Mesenchymal stem cell (in vitro differentiated cells and primary cell): ENCODE measurements at regions not wholly inside any gene's neighbourhood (a gene's known extent, or its start where the extent isn't known, plus 50 kb on each side); places are given as distances from the start of the nearest gene placed in this dataset.
"Not testable (repeated sequence)": the region's sequence is repeated elsewhere in the genome, so short reads cannot be mapped to it uniquely, and the experiment has no call there.

Experiments used
- DNase-seq: peaks from one replicate; pipeline ENCODE4 v3.0.0-alpha.2; 2013
- H2AFZ ChIP-seq: one replicate; pipeline ENCODE4 v1.6.1; 2013; ENCODE audit warnings: low read depth, mild to moderate bottlenecking, control low read depth, inconsistent platforms, low read length, moderate library complexity
- H2AK5ac ChIP-seq: 2 replicates; pipeline ENCODE4 v1.6.1; 2013; ENCODE audit warnings: low read length, moderate library complexity, mild to moderate bottlenecking, inconsistent platforms; ENCODE audit not compliant: severe bottlenecking
- H2BK120ac ChIP-seq: one replicate; pipeline ENCODE4 v1.6.1; 2013; ENCODE audit warnings: low read depth, mild to moderate bottlenecking, inconsistent platforms, low read length, moderate library complexity
- H2BK12ac ChIP-seq, 2 experiments: one replicate each; pipeline ENCODE4 v1.6.1; 2013; ENCODE audit warnings: inconsistent platforms in 2 of 2, low read length in 2 of 2, mild to moderate bottlenecking in 2 of 2, moderate library complexity in 2 of 2, control low read depth in 1 of 2
- H2BK15ac ChIP-seq: one replicate; pipeline ENCODE4 v1.6.1; 2013; ENCODE audit warnings: mild to moderate bottlenecking, low read depth, inconsistent platforms; ENCODE audit not compliant: poor library complexity, severe bottlenecking
- H2BK5ac ChIP-seq: 2 replicates; pipeline ENCODE4 v1.6.1; 2013; ENCODE audit warnings: low read depth, mild to moderate bottlenecking, low read length, control low read depth, inconsistent platforms; ENCODE audit not compliant: poor library complexity, severe bottlenecking
- H3K14ac ChIP-seq, 2 experiments: one replicate each; pipeline ENCODE4 v1.6.1; 2013; ENCODE audit warnings: inconsistent platforms in 2 of 2, low read length in 2 of 2, control low read depth in 1 of 2, mild to moderate bottlenecking in 1 of 2, moderate library complexity in 1 of 2
- H3K18ac ChIP-seq, 2 experiments: one replicate each; pipeline ENCODE4 v1.6.1; 2013; ENCODE audit warnings: inconsistent platforms in 2 of 2, low read length in 2 of 2, control low read depth in 1 of 2, low read depth in 1 of 2, mild to moderate bottlenecking in 1 of 2
- H3K23ac ChIP-seq, 2 experiments: one replicate each; pipeline ENCODE4 v1.6.1; 2013; ENCODE audit warnings: inconsistent platforms in 2 of 2, low read length in 2 of 2, mild to moderate bottlenecking in 2 of 2, moderate library complexity in 2 of 2, control low read depth in 1 of 2
- H3K27ac ChIP-seq: 2 replicates; pipeline ENCODE4 v1.5.1; 2013; ENCODE audit warnings: mild to moderate bottlenecking, moderate library complexity, low read length, control low read depth, inconsistent platforms; ENCODE audit not compliant: poor library complexity, severe bottlenecking
- H3K27me3 ChIP-seq, 2 experiments: 2 replicates each; pipeline versions ENCODE4 v1.6.1 to v1.7.0; 2013; ENCODE audit warnings: low read length in 2 of 2, mild to moderate bottlenecking in 2 of 2, moderate library complexity in 2 of 2, control low read depth in 1 of 2, inconsistent platforms in 1 of 2; ENCODE audit not compliant: control insufficient read depth in 1 of 2, insufficient read depth in 1 of 2
- H3K36me3 ChIP-seq, 2 experiments: 2 replicates each; pipeline versions ENCODE4 v1.6.1 to v1.7.0; 2013; ENCODE audit warnings: low read length in 2 of 2, control low read depth in 1 of 2, inconsistent platforms in 1 of 2, low read depth in 1 of 2, mild to moderate bottlenecking in 1 of 2; ENCODE audit not compliant: insufficient read depth in 2 of 2, control insufficient read depth in 1 of 2
- H3K4ac ChIP-seq, 2 experiments: one replicate each; pipeline ENCODE4 v1.6.1; 2013; ENCODE audit warnings: inconsistent platforms in 2 of 2, low read length in 2 of 2, mild to moderate bottlenecking in 2 of 2, moderate library complexity in 2 of 2, control low read depth in 1 of 2, low read depth in 1 of 2
- H3K4me1 ChIP-seq: 2 replicates; pipeline ENCODE4 v1.6.1; 2013; ENCODE audit warnings: low read depth, low read length, control low read depth; ENCODE audit not compliant: control insufficient read depth, insufficient read depth
- H3K4me2 ChIP-seq: 2 replicates; pipeline ENCODE4 v1.6.1; 2013; ENCODE audit warnings: low read length, mild to moderate bottlenecking, inconsistent platforms; ENCODE audit not compliant: poor library complexity, severe bottlenecking
- H3K4me3 ChIP-seq, 2 experiments: 2 replicates each; pipeline versions ENCODE4 v1.5.1 to v1.7.0; 2013; ENCODE audit warnings: low read length in 2 of 2, mild to moderate bottlenecking in 2 of 2, control low read depth in 1 of 2, low read depth in 1 of 2; ENCODE audit not compliant: insufficient read depth in 1 of 2
- H3K79me1 ChIP-seq: replicated peaks from 2 replicates; pipeline ENCODE4 v1.6.1; 2013; ENCODE audit warnings: mild to moderate bottlenecking, control low read depth, low read length, inconsistent platforms; ENCODE audit not compliant: poor library complexity, severe bottlenecking
- H3K9ac ChIP-seq: 2 replicates; pipeline ENCODE4 v1.7.0; 2013; ENCODE audit warnings: mild to moderate bottlenecking, low read length, moderate library complexity
- H3K9me3 ChIP-seq: 2 replicates; pipeline ENCODE4 v1.7.0; 2013; ENCODE audit warnings: mild to moderate bottlenecking, low read length; ENCODE audit not compliant: control insufficient read depth
- H4K8ac ChIP-seq: one replicate; pipeline ENCODE4 v1.6.1; 2013; ENCODE audit warnings: inconsistent platforms, mild to moderate bottlenecking, low read length, moderate library complexity
- H4K91ac ChIP-seq: one replicate; pipeline ENCODE4 v1.6.1; 2013; ENCODE audit warnings: mild to moderate bottlenecking, low read length, inconsistent platforms
- WGBS: methylation state at CpG from one replicate; pipeline ENCODE4 v1.1.7; 2013; ENCODE audit warnings: mixed read lengths; 5-methylcytosine and 5-hydroxymethylcytosine counted together

DNA sequence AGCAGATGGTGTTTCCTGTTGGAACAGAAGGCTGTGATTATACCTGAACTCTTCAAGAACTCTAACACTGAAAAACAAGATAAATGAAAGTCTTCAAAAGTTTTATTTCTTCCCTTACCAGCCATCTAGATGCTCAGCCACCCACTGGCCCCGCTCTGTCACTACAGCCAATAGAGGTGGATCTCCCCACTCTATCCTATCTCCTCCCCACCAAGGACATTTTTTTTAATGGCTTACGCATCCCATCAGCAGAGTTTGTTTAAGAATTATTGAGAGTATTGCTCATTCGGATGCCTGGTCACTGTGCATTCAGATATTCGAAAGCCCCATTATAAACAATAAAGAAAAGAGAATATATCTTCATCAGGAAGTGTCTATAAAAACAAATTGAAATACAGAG, 159.4 kb downstream of the RASEF start:
- H3K18ac ChIP-seq, result no peak overlapping the region
- no peak overlapping the region for H2AK5ac ChIP-seq
- H3K4me2 ChIP-seq, result no peak overlapping the region
- 80% methylated on average over 1 of the region's 4 CpGs for WGBS
- no peak overlapping the region for H3K4ac ChIP-seq
- no peak overlapping the region for H2BK5ac ChIP-seq
- no peak overlapping the region for H3K27ac ChIP-seq
- H3K79me1 ChIP-seq, result no peaks in the 10 kb centered on the region
- no peak overlapping the region for H3K23ac ChIP-seq
- H3K4me3 ChIP-seq, result no peak overlapping the region
- H3K4me1 ChIP-seq, result no peaks in the 10 kb centered on the region
- H4K8ac ChIP-seq, result no peak overlapping the region
- H2BK120ac ChIP-seq, result no peak overlapping the region
- no peak overlapping the region for H2BK12ac ChIP-seq
- no peaks in the 10 kb centered on the region for H3K9me3 ChIP-seq
- H3K9ac ChIP-seq, result no peak overlapping the region
- no peak overlapping the region for H3K14ac ChIP-seq
- DNase-seq, result peak; percentile 84
- H2AFZ ChIP-seq, result no peak overlapping the region
- no peak overlapping the region for H2BK15ac ChIP-seq
- no peaks in the 10 kb centered on the region for H3K36me3 ChIP-seq
- peaks cover 0 to 12% of the 10 kb centered on the region in 2 experiments for H3K27me3 ChIP-seq
- H4K91ac ChIP-seq, result no peak overlapping the region

GRCh38 chr9:82911996-82912395, 150.9 kb downstream of the RASEF start:
- no peak overlapping the region for H3K27ac ChIP-seq
- no peak overlapping the region for H3K4me2 ChIP-seq
- no peaks in the 10 kb centered on the region for H3K4me1 ChIP-seq
- WGBS, result 52% methylated on average over 3 of the region's 3 CpGs
- H2BK12ac ChIP-seq, result no peak overlapping the region
- no peak for DNase-seq
- H3K27me3 ChIP-seq, result peaks cover 0 to 29% of the 10 kb centered on the region in 2 experiments
- H3K9me3 ChIP-seq, result no peaks in the 10 kb centered on the region
- no peak overlapping the region for H2AK5ac ChIP-seq
- no peak overlapping the region for H3K4ac ChIP-seq
- no peak overlapping the region for H2BK120ac ChIP-seq
- no peak overlapping the region for H3K14ac ChIP-seq
- no peaks in the 10 kb centered on the region for H3K36me3 ChIP-seq
- H3K4me3 ChIP-seq, result no peak overlapping the region
- H2BK5ac ChIP-seq, result no peak overlapping the region
- H4K91ac ChIP-seq, result no peak overlapping the region
- H3K18ac ChIP-seq, result no peak overlapping the region
- H2AFZ ChIP-seq, result no peak overlapping the region
- H2BK15ac ChIP-seq, result no peak overlapping the region
- H4K8ac ChIP-seq, result no peak overlapping the region
- no peak overlapping the region for H3K9ac ChIP-seq
- H3K23ac ChIP-seq, result no peak overlapping the region
- H3K79me1 ChIP-seq, result no peaks in the 10 kb centered on the region

DNA sequence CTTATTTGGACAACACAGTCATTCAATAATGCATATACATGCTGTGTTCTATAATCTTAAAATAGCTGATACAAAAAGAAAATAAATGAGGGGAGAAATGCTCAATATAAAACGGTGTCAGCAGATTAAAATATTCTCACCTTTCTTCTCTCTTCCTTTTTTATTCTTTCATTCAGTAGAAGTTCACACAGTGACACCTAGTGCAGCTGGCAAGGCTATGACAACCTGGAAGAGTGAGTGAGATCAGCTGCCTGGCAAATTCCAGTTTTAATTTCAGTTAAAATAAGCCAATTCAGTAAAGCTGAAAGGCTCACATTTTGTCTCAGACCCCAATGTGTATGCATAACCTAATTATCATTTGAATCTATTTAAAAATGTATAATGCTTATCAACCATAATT, 150.3 kb downstream of the RASEF start:
- no peak for DNase-seq
- Histone ChIP-seq H2AFZ (no peak overlapping the region), H2BK15ac (no peak overlapping the region), H2BK5ac (no peak overlapping the region), H3K4me2 (no peak overlapping the region), H3K9ac (no peak overlapping the region), H2AK5ac (no peak overlapping the region), H2BK12ac (no peak overlapping the region), H3K4ac (no peak overlapping the region), H4K8ac (no peak overlapping the region), H3K23ac (no peak overlapping the region), H3K4me1 (no peaks in the 10 kb centered on the region), H4K91ac (no peak overlapping the region), H3K79me1 (no peaks in the 10 kb centered on the region), H3K14ac (no peak overlapping the region), H3K27me3 (peaks cover 0 to 23% of the 10 kb centered on the region in 2 experiments), H3K4me3 (no peak overlapping the region), H3K27ac (no peak overlapping the region), H3K18ac (no peak overlapping the region), H3K9me3 (no peaks in the 10 kb centered on the region), H3K36me3 (no peaks in the 10 kb centered on the region), H2BK120ac (no peak overlapping the region)
- no CpG with 5 or more reads among the region's 1 CpG for WGBS

- H3K27me3 ChIP-seq, H2BK15ac ChIP-seq, H3K36me3 ChIP-seq, H3K4me2 ChIP-seq, H2BK120ac ChIP-seq, H3K4ac ChIP-seq, H4K91ac ChIP-seq, H3K23ac ChIP-seq, DNase-seq, H3K18ac ChIP-seq, H3K27ac ChIP-seq, H3K4me3 ChIP-seq, H3K4me1 ChIP-seq, H3K79me1 ChIP-seq, H2AK5ac ChIP-seq, H3K9ac ChIP-seq, H2BK5ac ChIP-seq, H4K8ac ChIP-seq, H2AFZ ChIP-seq, H2BK12ac ChIP-seq, H3K9me3 ChIP-seq: not testable (repeated sequence)
- H3K14ac ChIP-seq, result peak overlapping the region in 1 of 2 experiments; percentile 7
- WGBS, result 72% methylated on average over 1 of the region's 1 CpG
Measured at GRCh38 chr9:82916238-82916637, 146.7 kb downstream of the RASEF start.
